ENCODE measurements at regions not wholly inside any gene's neighbourhood (a gene's known extent, or its start where the extent isn't known, plus 50 kb on each side); places are given as distances from the start of the nearest gene placed in this dataset.
A peak's percentile ranks its signal among the peaks of the same experiment; 100 is the strongest.
"Not testable (repeated sequence)": the region's sequence is repeated elsewhere in the genome, so short reads cannot be mapped to it uniquely, and the experiment has no call there.

- Mint-ChIP-seq H3K36me3 (no peaks in the 10 kb centered on the region), H3K4me3 (no peak overlapping the region), H3K27ac (peak overlapping the region; percentile 53), H3K27me3 (ENCODE audit: low read depth) (peaks cover 2% of the 10 kb centered on the region), H3K9me3 (peaks cover 3% of the 10 kb centered on the region), H3K4me1 (peaks cover 20% of the 10 kb centered on the region)
- DNase-seq (ENCODE audit: low spot score in 2 of 2, unreplicated experiment in 2 of 2): no peak
- TF ChIP-seq CTCF (IDR thresholded peaks at IDR 0.05; ENCODE audit: unreplicated experiment): no peak
Observed at GRCh38 chr3:3356846-3357245, 177.4 kb upstream of the CRBN start.

DNA sequence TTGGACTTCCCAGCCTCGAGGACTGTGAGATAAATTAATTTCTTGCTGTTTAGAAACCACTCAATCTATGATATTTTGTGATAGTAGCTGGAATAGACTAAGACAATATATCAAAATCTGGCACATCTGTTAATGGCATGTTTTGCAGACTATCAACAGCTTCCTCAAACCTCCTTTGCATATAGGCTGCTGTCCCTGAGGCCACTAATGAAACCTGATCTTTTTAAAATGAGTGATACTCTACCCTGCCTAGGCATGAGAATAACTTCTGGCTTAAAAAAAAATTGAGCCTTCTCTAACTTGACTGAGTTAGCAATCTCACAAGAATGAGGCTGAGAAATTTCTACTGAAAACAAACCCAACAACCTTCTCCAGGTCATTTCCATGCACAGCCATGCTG, 176.0 kb upstream of the CRBN start:
- no peak overlapping the region for H3K27ac Mint-ChIP-seq
- peaks cover 22% of the 10 kb centered on the region for H3K4me1 Mint-ChIP-seq
- no peak for DNase-seq (ENCODE audit: low spot score in 2 of 2, unreplicated experiment in 2 of 2)
- no peak overlapping the region for H3K4me3 Mint-ChIP-seq
- H3K9me3 Mint-ChIP-seq: peaks cover 3% of the 10 kb centered on the region
- H3K27me3 Mint-ChIP-seq (ENCODE audit: low read depth): no peaks in the 10 kb centered on the region
- no peak for TF ChIP-seq CTCF (IDR thresholded peaks at IDR 0.05; ENCODE audit: unreplicated experiment)
- H3K36me3 Mint-ChIP-seq: no peaks in the 10 kb centered on the region

DNA sequence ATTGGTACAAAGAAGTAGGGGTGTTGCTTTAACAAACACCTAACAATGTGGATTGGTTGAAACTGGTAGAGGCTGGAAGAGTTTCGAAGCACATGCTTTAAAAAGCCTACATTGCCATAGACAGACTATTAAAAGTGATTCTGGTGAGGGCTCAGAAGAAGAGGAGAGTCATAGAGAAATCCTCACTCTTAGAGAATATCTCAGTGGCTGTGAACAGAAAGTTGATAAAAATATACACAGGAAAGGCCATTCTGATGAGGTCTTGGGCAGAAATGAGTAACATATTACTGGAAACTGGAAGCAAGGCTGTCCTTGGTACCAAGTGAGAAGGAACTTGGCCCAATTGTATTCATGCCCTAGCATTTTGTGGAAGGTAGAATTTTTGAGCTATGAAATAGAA, 173.7 kb upstream of the CRBN start:
- Mint-ChIP-seq H3K27me3 (ENCODE audit: low read depth) (no peaks in the 10 kb centered on the region), H3K4me3 (no peak overlapping the region), H3K27ac (no peak overlapping the region), H3K9me3 (peaks cover 8% of the 10 kb centered on the region), H3K36me3 (peaks cover 2% of the 10 kb centered on the region), H3K4me1 (peaks cover 22% of the 10 kb centered on the region)
- TF ChIP-seq CTCF (IDR thresholded peaks at IDR 0.05; ENCODE audit: unreplicated experiment): no peak
- no peak for DNase-seq (ENCODE audit: low spot score in 2 of 2, unreplicated experiment in 2 of 2)

- peaks cover 2% of the 10 kb centered on the region for H3K36me3 Mint-ChIP-seq
- peaks cover 26% of the 10 kb centered on the region for H3K4me1 Mint-ChIP-seq
- H3K9me3 Mint-ChIP-seq: peaks cover 8% of the 10 kb centered on the region
- no peak for TF ChIP-seq CTCF (IDR thresholded peaks at IDR 0.05; ENCODE audit: unreplicated experiment)
- H3K4me3 Mint-ChIP-seq: no peak overlapping the region
- no peak overlapping the region for H3K27ac Mint-ChIP-seq
- H3K27me3 Mint-ChIP-seq (ENCODE audit: low read depth): no peaks in the 10 kb centered on the region
- DNase-seq (ENCODE audit: low spot score in 2 of 2, unreplicated experiment in 2 of 2): no peak
Observed at GRCh38 chr3:3351226-3351625, 171.7 kb upstream of the CRBN start.

DNA sequence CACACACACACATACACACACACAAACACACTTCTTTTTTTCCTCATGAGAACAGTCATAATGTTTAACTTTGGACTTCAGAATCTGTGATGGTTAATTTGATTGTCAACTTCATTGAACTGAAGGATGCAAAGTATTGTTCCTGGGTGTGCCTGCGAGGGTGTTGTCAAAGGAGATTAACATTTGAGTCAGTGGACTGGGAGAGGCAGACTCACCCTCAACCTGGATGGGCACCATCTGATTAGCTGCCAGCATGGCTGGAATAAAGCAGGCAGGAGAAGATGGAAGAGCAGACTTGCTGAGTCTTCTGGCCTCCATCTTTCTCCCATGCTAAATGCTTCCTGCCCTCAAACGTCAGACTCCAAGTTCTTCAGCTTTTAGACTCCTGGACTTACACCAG, 167.6 kb upstream of the CRBN start:
- not testable (repeated sequence) for H3K36me3 Mint-ChIP-seq; H3K4me3 Mint-ChIP-seq; H3K27ac Mint-ChIP-seq; DNase-seq (ENCODE audit: low spot score in 2 of 2, unreplicated experiment in 2 of 2); H3K27me3 Mint-ChIP-seq (ENCODE audit: low read depth)
- H3K9me3 Mint-ChIP-seq: peaks cover 10% of the 10 kb centered on the region
- H3K4me1 Mint-ChIP-seq: peaks cover 23% of the 10 kb centered on the region

GRCh38 chr3:3346556-3346955, 167.1 kb upstream of the CRBN start:
- no peak overlapping the region for H3K27ac Mint-ChIP-seq
- peaks cover 2% of the 10 kb centered on the region for H3K36me3 Mint-ChIP-seq
- no peak overlapping the region for H3K4me3 Mint-ChIP-seq
- DNase-seq (ENCODE audit: low spot score in 2 of 2, unreplicated experiment in 2 of 2): no peak
- H3K9me3 Mint-ChIP-seq: peaks cover 10% of the 10 kb centered on the region
- TF ChIP-seq CTCF (IDR thresholded peaks at IDR 0.05; ENCODE audit: unreplicated experiment): no peak
- H3K4me1 Mint-ChIP-seq: peaks cover 23% of the 10 kb centered on the region
- H3K27me3 Mint-ChIP-seq (ENCODE audit: low read depth): no peaks in the 10 kb centered on the region

Measured in mesothelial cell of epicardium (in vitro differentiated cells).